Parathyroid adenoma (tissue), 2 donors: ENCODE measurements at regions not wholly inside any gene's neighbourhood (a gene's known extent, or its start where the extent isn't known, plus 50 kb on each side); places are given as distances from the start of the nearest gene placed in this dataset.
A peak's percentile ranks its signal among the peaks of the same experiment; 100 is the strongest.

Experiments
- H2AFZ ChIP-seq: fragments of 300-600 bp; sonication (generic); one replicate; pipeline ENCODE4 v1.7.0; 2017; ENCODE audit warnings: antibody characterized with exemption, mild to moderate bottlenecking
- H3K27ac ChIP-seq: fragments of 300-600 bp; sonication (generic); one replicate; pipeline ENCODE4 v1.7.0; 2017
- H3K27me3 ChIP-seq: fragments of 300-600 bp; sonication (generic); one replicate; pipeline ENCODE4 v1.7.0; 2017; ENCODE audit warnings: low read length; ENCODE audit not compliant: control insufficient read depth, insufficient read depth
- H3K36me3 ChIP-seq: fragments of 300-600 bp; sonication (generic); one replicate; pipeline ENCODE4 v1.7.0; 2017; ENCODE audit warnings: low read length; ENCODE audit not compliant: control insufficient read depth, insufficient read depth
- H3K4me1 ChIP-seq: fragments of 300-600 bp; sonication (generic); one replicate; pipeline ENCODE4 v1.7.0; 2017; ENCODE audit warnings: control low read depth
- H3K4me2 ChIP-seq: fragments of 300-600 bp; sonication (generic); one replicate; pipeline ENCODE4 v1.7.0; 2017; ENCODE audit warnings: low read length
- H3K4me3 ChIP-seq: fragments of 300-600 bp; sonication (generic); one replicate; pipeline ENCODE4 v1.7.0; 2017; ENCODE audit warnings: low read depth, low read length
- H3K79me2 ChIP-seq: fragments of 300-600 bp; sonication (generic); one replicate; pipeline ENCODE4 v1.7.0; 2017; ENCODE audit warnings: control low read depth
- H3K9ac ChIP-seq: fragments of 300-600 bp; sonication (generic); one replicate; pipeline ENCODE4 v1.7.0; 2017; ENCODE audit warnings: mild to moderate bottlenecking
- H3K9me3 ChIP-seq: fragments of 300-600 bp; sonication (generic); one replicate; pipeline ENCODE4 v1.7.0; 2017; ENCODE audit warnings: low read length; ENCODE audit not compliant: control insufficient read depth
- TF ChIP-seq, protein P1 (sequence below): fragments of 300-600 bp; sonication (generic); IDR thresholded peaks from one replicate; pipeline ENCODE4 v1.7.0; 2017; ENCODE audit warnings: antibody characterized with exemption, mild to moderate bottlenecking
- donor health status: primary hyperparathyroidism.

DNA sequence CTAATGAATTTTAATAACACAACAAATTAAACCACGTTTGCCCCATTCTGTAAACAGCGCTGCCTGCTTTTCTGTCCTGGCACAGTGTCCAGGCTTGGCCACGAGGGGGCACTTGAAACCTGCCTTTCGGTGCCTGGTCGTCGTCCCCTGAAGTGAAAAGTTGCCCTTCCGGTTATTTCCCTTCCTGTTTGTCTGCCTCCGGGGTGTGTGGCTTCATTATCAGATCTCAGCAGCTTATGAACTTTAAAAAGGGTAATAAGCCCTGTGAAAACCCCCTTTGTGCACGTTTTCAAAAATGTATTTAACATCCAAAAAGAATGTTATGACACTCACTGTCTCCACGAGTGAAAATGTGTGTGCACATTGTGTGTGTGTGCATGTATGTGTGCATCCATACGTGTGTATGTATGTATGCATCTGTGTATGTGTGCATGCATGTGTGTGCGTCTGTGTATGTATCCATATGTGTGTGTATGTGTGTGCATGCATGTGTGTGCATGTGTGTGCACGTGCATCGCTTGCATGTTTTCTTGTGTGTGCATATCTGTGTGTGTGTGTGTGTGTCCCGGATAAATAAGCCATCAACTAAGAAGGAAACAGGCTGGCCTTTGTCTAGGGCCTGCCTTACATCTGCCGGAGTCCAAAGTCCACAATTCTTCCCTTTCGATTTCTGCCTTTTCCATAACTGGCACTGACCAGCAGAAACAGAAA is 358.4 kb downstream of the THBS2 start:
- Histone ChIP-seq H3K9me3 (no peaks in the 10 kb centered on the region), H3K4me3 (no peak overlapping the region), H3K27ac (no peak overlapping the region), H3K36me3 (no peaks in the 10 kb centered on the region), H3K4me1 (no peaks in the 10 kb centered on the region), H3K4me2 (peak overlapping the region; percentile 42), H3K79me2 (no peaks in the 10 kb centered on the region), H3K27me3 (no peaks in the 10 kb centered on the region), H3K9ac (no peak overlapping the region), H2AFZ (peak overlapping the region; percentile 66)
- TF ChIP-seq, protein P1, sequence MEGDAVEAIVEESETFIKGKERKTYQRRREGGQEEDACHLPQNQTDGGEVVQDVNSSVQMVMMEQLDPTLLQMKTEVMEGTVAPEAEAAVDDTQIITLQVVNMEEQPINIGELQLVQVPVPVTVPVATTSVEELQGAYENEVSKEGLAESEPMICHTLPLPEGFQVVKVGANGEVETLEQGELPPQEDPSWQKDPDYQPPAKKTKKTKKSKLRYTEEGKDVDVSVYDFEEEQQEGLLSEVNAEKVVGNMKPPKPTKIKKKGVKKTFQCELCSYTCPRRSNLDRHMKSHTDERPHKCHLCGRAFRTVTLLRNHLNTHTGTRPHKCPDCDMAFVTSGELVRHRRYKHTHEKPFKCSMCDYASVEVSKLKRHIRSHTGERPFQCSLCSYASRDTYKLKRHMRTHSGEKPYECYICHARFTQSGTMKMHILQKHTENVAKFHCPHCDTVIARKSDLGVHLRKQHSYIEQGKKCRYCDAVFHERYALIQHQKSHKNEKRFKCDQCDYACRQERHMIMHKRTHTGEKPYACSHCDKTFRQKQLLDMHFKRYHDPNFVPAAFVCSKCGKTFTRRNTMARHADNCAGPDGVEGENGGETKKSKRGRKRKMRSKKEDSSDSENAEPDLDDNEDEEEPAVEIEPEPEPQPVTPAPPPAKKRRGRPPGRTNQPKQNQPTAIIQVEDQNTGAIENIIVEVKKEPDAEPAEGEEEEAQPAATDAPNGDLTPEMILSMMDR = peak; percentile 90

DNA sequence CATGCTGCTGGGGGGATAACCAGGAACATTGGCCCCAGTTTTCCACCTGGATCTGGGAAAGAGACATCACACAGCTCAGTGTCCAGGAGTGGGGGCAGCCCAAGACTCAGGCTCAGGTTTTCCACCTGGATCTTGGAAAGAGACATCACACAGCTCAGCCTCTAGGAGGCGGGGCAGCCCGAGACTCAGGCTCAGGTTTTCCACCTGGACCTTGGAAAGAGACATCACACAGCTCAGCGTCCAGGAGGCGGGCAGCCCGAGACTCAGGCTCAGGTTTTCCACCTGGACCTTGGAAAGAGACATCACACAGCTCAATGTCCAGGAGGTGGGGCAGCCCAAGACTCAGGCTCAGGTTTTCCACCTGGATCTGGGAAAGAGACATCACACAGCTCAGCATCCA is 361.6 kb downstream of the THBS2 start:
- Histone ChIP-seq H3K4me1 (no peaks in the 10 kb centered on the region), H3K27ac (no peak overlapping the region)

DNA sequence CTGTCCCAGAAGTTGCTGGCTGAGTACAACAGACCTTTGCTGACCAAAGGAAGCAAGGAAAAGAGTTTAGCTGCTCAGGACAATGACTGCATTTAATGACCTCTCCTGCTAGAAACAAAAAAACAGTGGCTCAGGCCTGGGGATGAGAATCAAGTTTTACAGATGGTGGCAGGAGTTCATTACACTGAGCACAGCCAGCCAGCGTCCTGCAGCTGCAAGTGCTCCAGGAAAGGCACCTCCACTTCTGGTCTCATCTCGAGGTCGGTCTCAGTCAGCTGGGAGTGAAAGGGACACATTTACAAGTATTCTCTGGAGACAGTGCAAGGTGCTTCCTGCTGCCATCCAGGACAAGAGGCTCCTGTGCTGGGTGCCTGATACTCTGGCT is 362.7 kb downstream of the THBS2 start:
- no peaks in the 10 kb centered on the region for H3K27me3 ChIP-seq
- H3K4me2 ChIP-seq = no peak overlapping the region
- H3K27ac ChIP-seq = no peak overlapping the region
- no peaks in the 10 kb centered on the region for H3K36me3 ChIP-seq
- H2AFZ ChIP-seq = no peak overlapping the region
- no peaks in the 10 kb centered on the region for H3K4me1 ChIP-seq
- no peaks in the 10 kb centered on the region for H3K9me3 ChIP-seq
- H3K79me2 ChIP-seq = no peaks in the 10 kb centered on the region
- TF ChIP-seq, protein P1 = no peak
- H3K4me3 ChIP-seq = no peak overlapping the region
- H3K9ac ChIP-seq = no peak overlapping the region

More for the DNA sequence above, 361.6 kb downstream of the THBS2 start:
- H3K9ac ChIP-seq = no peak overlapping the region
- H3K4me2 ChIP-seq = no peak overlapping the region
- TF ChIP-seq, protein P1 = no peak
- no peaks in the 10 kb centered on the region for H3K9me3 ChIP-seq
- H3K36me3 ChIP-seq = no peaks in the 10 kb centered on the region
- no peak overlapping the region for H2AFZ ChIP-seq
- no peaks in the 10 kb centered on the region for H3K79me2 ChIP-seq
- no peaks in the 10 kb centered on the region for H3K27me3 ChIP-seq
- H3K4me3 ChIP-seq = no peak overlapping the region

DNA sequence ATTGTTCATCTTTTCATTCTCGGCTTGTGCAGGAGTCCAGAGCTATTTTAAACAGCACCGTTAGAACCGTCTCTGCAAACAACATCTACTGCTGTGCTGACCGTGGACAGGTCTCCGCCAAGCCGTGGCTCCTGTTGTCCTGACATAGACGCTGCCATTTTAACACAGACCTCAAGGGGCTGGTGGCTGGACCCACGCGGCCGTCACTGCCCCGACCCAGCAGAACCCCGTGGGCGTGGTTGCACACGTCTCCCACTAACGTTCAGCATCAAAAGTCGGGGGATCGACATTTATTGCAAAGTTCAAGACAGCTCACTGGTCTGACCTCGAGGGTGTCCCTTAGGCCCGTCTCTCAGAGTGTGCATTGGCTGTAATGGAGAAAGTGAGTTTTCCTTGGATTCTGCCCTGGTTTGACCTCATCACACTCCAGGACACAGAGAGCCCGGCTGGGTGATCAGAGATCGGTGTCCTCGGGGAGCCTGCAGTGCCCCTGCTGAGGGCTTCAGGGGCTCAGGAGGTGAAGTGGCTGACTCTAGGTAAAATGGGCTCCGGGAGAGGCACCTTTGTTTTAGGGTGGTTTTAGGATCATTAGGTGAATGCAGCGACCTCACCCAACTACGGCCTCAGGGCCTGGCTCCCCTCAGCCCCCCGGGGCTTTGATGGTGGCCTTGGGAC is 363.2 kb downstream of the THBS2 start:
- no peak overlapping the region for H3K4me2 ChIP-seq
- H3K9me3 ChIP-seq = no peaks in the 10 kb centered on the region
- no peaks in the 10 kb centered on the region for H3K36me3 ChIP-seq
- no peak overlapping the region for H2AFZ ChIP-seq
- H3K27me3 ChIP-seq = no peaks in the 10 kb centered on the region
- H3K4me3 ChIP-seq = no peak overlapping the region
- H3K4me1 ChIP-seq = no peaks in the 10 kb centered on the region
- H3K27ac ChIP-seq = no peak overlapping the region
- TF ChIP-seq, protein P1 = no peak
- no peak overlapping the region for H3K9ac ChIP-seq
- H3K79me2 ChIP-seq = no peaks in the 10 kb centered on the region
